WTC11 (cell line): ENCODE measurements at regions not wholly inside any gene's neighbourhood (a gene's known extent, or its start where the extent isn't known, plus 50 kb on each side); places are given as distances from the start of the nearest gene placed in this dataset.

Source experiments
- EMX1 ChIP-seq: fragments of 250-450 bp; sonication (Bioruptor Pico); IDR thresholded peaks from 2 replicates; pipeline ENCODE4 v1.8.0; 2021; ENCODE audit warnings: mild to moderate bottlenecking
- ESRRA ChIP-seq: sonication (generic); formaldehyde crosslinking; IDR thresholded peaks from 2 replicates; pipeline ENCODE4 v1.8.1; 2022; ENCODE audit warnings: mild to moderate bottlenecking, missing genetic modification reagents, borderline replicate concordance
- GTF2I ChIP-seq: fragments of 250-450 bp; sonication (Bioruptor Pico); conservative IDR thresholded peaks from 2 replicates; pipeline ENCODE4 v1.4.0; 2021; ENCODE audit warnings: mild to moderate bottlenecking
- NR1H2 ChIP-seq: sonication (generic); formaldehyde crosslinking; IDR thresholded peaks from 2 replicates; pipeline ENCODE4 v1.9.0; 2021; ENCODE audit warnings: mild to moderate bottlenecking, moderate library complexity, missing genetic modification reagents
- NR2C2 ChIP-seq: sonication (generic); formaldehyde crosslinking; IDR thresholded peaks from 2 replicates; pipeline ENCODE4 v1.8.0; 2022; ENCODE audit warnings: mild to moderate bottlenecking, missing genetic modification reagents
- RELA ChIP-seq: sonication (generic); formaldehyde crosslinking; IDR thresholded peaks from 2 replicates; pipeline ENCODE4 v1.8.1; 2022; ENCODE audit warnings: missing genetic modification reagents, mild to moderate bottlenecking, borderline replicate concordance
- SP1 ChIP-seq: sonication (generic); formaldehyde crosslinking; conservative IDR thresholded peaks from 2 replicates; pipeline ENCODE4 v1.8.1; 2022; ENCODE audit warnings: missing genetic modification reagents
- ZNF263 ChIP-seq: sonication (generic); formaldehyde crosslinking; IDR thresholded peaks from 2 replicates; pipeline ENCODE4 v1.8.1; 2022; ENCODE audit warnings: low read depth, mild to moderate bottlenecking, moderate library complexity, missing genetic modification reagents
- TF ChIP-seq, protein P1 (sequence below): fragments of 200-600 bp; IDR thresholded peaks from 2 replicates; pipeline ENCODE4 v1.8.0; 2022; ENCODE audit warnings: antibody characterized with exemption
- TF ChIP-seq, protein P2 (sequence below): sonication (generic); formaldehyde crosslinking; IDR thresholded peaks from 2 replicates; pipeline ENCODE4 v1.8.0; 2022; ENCODE audit warnings: mild to moderate bottlenecking, missing genetic modification reagents
- TF ChIP-seq, protein P3 (sequence below): sonication (generic); formaldehyde crosslinking; IDR thresholded peaks from 2 replicates; pipeline ENCODE4 v1.8.1; 2023; ENCODE audit warnings: mild to moderate bottlenecking, missing genetic modification reagents, borderline replicate concordance
- TF ChIP-seq, protein P4 (sequence below): sonication (generic); formaldehyde crosslinking; IDR thresholded peaks from 2 replicates; pipeline ENCODE4 v1.8.1; 2023; ENCODE audit warnings: mild to moderate bottlenecking, missing genetic modification reagents

DNA sequence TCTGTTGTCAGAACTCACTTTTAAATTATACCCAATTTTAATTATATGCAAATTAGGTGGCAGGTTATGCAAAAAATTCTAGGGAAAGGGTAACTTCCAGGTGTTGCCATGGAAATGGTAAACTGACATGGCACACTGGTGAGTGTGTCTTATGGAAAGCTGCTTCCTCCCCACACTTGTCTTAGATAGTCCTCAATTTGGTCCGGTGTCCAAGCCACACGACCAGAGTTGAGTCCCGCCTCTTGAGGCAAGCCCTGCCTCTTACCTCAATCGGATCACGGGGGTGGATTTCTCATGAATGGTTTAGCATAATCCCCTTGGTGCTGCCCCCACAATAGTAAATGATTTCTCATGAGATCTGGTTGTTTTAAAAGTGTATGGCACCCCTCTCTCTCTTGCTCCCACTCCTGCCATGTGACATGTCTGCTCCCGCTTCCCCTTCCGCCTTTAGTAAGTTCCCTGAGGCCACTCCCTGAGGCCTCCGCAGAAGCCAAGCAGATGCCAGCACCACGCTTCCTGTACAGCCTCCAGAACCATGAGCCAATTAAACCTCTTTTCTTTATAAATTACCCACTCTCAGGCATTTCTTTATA, 74.9 kb downstream of the MATN1 start:
- TF ChIP-seq, protein P1, sequence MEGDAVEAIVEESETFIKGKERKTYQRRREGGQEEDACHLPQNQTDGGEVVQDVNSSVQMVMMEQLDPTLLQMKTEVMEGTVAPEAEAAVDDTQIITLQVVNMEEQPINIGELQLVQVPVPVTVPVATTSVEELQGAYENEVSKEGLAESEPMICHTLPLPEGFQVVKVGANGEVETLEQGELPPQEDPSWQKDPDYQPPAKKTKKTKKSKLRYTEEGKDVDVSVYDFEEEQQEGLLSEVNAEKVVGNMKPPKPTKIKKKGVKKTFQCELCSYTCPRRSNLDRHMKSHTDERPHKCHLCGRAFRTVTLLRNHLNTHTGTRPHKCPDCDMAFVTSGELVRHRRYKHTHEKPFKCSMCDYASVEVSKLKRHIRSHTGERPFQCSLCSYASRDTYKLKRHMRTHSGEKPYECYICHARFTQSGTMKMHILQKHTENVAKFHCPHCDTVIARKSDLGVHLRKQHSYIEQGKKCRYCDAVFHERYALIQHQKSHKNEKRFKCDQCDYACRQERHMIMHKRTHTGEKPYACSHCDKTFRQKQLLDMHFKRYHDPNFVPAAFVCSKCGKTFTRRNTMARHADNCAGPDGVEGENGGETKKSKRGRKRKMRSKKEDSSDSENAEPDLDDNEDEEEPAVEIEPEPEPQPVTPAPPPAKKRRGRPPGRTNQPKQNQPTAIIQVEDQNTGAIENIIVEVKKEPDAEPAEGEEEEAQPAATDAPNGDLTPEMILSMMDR, result no peak
- TF ChIP-seq GTF2I (CRISPR knock-in tag) (no peak), NR2C2 (CRISPR knock-in tag) (no peak), RELA (CRISPR knock-in tag) (no peak), SP1 (no peak), EMX1 (no peak), NR1H2 (CRISPR knock-in tag) (no peak), ESRRA (CRISPR knock-in tag) (no peak), ZNF263 (CRISPR knock-in tag) (no peak)
- TF ChIP-seq, protein P2, sequence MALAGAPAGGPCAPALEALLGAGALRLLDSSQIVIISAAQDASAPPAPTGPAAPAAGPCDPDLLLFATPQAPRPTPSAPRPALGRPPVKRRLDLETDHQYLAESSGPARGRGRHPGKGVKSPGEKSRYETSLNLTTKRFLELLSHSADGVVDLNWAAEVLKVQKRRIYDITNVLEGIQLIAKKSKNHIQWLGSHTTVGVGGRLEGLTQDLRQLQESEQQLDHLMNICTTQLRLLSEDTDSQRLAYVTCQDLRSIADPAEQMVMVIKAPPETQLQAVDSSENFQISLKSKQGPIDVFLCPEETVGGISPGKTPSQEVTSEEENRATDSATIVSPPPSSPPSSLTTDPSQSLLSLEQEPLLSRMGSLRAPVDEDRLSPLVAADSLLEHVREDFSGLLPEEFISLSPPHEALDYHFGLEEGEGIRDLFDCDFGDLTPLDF (CRISPR knock-in tag), result no peak
- TF ChIP-seq, protein P3, sequence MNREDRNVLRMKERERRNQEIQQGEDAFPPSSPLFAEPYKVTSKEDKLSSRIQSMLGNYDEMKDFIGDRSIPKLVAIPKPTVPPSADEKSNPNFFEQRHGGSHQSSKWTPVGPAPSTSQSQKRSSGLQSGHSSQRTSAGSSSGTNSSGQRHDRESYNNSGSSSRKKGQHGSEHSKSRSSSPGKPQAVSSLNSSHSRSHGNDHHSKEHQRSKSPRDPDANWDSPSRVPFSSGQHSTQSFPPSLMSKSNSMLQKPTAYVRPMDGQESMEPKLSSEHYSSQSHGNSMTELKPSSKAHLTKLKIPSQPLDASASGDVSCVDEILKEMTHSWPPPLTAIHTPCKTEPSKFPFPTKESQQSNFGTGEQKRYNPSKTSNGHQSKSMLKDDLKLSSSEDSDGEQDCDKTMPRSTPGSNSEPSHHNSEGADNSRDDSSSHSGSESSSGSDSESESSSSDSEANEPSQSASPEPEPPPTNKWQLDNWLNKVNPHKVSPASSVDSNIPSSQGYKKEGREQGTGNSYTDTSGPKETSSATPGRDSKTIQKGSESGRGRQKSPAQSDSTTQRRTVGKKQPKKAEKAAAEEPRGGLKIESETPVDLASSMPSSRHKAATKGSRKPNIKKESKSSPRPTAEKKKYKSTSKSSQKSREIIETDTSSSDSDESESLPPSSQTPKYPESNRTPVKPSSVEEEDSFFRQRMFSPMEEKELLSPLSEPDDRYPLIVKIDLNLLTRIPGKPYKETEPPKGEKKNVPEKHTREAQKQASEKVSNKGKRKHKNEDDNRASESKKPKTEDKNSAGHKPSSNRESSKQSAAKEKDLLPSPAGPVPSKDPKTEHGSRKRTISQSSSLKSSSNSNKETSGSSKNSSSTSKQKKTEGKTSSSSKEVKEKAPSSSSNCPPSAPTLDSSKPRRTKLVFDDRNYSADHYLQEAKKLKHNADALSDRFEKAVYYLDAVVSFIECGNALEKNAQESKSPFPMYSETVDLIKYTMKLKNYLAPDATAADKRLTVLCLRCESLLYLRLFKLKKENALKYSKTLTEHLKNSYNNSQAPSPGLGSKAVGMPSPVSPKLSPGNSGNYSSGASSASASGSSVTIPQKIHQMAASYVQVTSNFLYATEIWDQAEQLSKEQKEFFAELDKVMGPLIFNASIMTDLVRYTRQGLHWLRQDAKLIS (CRISPR knock-in tag), result no peak
- TF ChIP-seq, protein P4, sequence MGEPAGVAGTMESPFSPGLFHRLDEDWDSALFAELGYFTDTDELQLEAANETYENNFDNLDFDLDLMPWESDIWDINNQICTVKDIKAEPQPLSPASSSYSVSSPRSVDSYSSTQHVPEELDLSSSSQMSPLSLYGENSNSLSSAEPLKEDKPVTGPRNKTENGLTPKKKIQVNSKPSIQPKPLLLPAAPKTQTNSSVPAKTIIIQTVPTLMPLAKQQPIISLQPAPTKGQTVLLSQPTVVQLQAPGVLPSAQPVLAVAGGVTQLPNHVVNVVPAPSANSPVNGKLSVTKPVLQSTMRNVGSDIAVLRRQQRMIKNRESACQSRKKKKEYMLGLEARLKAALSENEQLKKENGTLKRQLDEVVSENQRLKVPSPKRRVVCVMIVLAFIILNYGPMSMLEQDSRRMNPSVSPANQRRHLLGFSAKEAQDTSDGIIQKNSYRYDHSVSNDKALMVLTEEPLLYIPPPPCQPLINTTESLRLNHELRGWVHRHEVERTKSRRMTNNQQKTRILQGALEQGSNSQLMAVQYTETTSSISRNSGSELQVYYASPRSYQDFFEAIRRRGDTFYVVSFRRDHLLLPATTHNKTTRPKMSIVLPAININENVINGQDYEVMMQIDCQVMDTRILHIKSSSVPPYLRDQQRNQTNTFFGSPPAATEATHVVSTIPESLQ (CRISPR knock-in tag), result no peak
